Esophagus mucosa (tissue), 1 donor: ENCODE measurements at regions not wholly inside any gene's neighbourhood (a gene's known extent, or its start where the extent isn't known, plus 50 kb on each side); places are given as distances from the start of the nearest gene placed in this dataset.
"Not testable (repeated sequence)": the region's sequence is repeated elsewhere in the genome, so short reads cannot be mapped to it uniquely, and the experiment has no call there.

ENCODE experiments used
- ATAC-seq: fragments of 200-7000 bp; cut with Tn5 transposase; one replicate; pipeline ENCODE4 v1.9.1; 2020
- donor health status: DM: yes; HTN: yes; CAD: no.

DNA sequence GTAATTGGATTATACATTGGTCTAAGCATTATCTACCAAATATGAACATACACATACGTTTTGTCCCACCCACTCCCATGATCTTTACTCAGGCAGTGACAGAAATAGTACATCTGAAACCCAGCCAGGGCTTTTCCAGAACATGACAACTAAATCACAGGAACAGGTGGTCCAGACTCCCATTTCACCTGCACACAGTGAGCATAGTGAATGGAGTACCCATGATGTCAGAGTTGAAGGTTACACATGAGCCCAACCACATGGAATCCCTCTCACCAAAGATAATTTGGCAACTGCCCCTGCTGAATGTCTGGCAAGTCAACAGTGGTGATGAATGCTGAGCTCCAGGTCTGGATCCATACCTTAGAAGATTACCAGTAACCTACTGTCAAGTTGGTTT is 411.9 kb upstream of the LUZP2 start:
- no peak for ATAC-seq

DNA sequence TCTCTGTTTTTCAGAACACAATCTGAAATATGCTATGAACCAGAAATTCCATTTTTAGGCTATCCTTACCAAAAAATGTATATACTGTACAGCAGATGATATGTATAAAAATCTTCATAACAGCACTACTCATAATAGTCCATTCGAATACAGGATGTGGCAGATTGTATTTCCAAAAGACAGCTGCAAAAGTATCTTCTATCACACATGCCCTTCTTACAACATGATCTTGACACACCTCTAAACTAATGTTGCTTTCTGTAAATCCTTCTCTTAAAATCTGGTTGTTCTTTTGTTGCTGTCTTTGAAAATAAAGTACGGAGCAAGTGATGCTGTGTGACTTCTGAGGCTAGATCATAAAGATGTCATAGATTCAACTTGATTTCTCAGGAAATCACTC is 409.9 kb upstream of the LUZP2 start:
- no peak for ATAC-seq

DNA sequence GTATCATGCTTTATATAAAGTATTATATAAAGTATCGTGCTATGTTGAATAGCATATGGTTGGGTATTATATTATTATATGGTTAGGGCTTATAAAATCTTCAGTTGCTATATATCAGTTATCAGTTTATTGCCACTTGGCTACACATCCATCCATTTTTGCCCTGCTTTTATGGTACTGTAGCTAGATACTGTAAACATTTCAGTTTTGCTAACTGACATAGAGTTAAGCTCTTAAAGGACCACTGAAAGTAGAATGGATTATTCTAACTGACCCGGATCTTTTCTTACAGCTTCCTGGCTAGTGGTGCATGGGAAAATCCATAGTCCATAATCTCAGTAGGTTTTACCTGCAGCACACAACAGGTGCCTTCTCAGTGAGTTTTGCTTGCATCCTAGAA is 405.3 kb upstream of the LUZP2 start:
- no peak for ATAC-seq

DNA sequence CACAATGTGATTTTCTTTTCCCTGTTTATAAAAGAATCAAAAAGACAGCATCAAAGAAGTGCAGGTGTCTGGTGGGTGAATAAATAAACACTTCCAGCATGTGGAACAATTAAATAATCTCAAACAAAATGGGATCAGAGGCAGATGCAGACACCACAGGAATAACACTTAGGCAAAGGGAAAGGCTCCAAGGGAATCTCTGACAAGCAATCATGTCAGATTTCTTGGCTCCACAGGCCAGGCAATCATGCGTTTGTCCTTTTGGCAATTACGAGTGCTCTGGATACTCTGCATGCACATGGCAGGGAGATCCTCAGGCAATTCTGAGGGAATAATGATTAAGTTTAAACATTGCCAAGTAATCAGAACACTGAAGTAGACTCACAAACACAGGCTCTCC is 403.5 kb upstream of the LUZP2 start:
- no peak for ATAC-seq

DNA sequence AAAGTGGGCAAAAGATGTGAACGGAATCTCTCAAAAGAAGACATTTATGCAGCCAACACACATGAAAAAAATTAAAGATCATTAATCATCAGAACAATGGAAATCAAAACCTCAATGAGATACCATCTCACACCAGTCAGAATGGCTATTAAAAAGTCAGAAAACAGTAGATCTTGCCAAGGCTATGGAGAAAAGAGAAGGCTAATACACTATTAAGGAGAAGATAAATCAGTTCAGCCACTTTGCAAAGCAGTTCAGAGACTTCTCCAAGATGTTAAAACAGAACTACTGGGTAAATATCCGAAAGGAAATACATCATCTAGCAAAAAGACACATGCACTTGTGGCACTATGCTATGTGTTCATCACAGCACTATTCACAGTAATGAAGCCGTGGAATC is 388.2 kb upstream of the LUZP2 start:
- ATAC-seq, result no peak

DNA sequence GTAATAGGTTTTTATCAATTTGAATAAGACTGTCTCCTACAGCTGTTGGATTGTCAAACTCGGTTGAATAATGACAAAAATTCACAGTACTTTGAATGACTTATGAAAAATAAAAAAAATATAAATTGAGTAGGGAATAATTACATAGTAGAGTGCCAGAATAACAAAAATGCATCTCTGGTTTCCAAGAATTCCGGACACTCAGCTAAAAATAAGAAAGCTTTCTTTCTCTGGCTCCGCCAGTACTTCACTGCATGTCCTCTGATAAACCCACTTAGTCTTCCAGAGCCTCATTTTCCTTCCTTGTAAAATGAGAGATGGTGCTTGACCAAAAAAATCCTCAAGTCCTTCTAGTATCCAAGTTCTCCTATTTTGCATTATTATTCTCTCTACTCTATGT is 374.6 kb upstream of the LUZP2 start:
- no peak for ATAC-seq

DNA sequence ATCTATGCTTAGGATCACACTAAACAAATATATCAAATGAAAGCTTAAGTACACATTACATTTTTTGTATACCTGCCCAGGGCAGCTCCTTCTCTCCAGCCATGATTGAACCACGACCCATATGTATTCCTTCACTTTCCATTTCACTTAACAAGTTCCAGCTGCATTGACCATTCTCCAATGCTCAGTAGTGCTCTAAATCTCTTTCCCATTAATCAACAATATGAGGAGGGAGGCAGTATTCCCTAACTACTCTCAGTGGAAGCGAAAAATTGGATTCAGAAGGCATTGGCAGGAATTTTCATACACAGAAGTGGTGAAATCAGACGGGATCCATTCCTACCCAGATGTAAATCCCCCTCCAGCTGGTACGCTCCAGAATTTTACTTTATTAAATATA is 372.0 kb upstream of the LUZP2 start:
- ATAC-seq, result no peak

DNA sequence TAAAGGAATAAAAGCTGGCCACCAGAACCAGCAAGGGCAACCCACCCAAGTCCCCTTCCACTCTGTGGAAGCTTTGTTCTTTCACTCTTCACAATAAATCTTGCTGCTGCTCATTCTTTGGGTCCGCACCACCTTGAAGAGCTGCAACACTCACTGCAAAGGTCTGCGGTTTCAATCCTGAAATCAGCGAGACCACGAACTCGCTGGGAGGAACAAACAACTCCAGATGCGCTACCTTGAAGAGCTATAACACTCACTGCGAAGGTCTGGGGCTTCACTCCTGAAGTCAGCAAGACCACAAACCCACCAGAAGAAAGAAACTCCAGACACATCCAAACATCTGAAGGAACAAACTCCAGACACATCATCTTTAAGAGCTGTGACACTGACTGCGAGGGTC is 365.2 kb upstream of the LUZP2 start:
- no peak for ATAC-seq

DNA sequence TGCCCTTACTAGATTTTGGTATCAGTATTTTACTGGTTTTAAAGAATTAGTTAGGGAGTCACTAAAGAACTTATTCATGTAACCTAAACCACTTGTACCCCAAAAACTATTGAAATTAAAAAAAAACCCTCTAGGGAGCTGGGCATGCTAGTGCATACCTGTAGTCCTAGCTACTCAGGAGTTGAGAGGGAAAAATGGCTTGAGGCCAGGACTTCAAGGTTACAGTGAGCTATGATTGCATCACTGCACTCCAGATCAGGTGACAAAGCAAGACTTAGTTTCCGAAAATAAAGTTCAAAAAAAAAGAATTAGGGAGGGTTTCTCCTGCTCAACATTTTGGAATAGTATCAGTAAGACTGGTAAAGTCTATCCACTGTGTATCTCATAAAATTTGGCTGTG is 364.4 kb upstream of the LUZP2 start:
- ATAC-seq, result no peak

DNA sequence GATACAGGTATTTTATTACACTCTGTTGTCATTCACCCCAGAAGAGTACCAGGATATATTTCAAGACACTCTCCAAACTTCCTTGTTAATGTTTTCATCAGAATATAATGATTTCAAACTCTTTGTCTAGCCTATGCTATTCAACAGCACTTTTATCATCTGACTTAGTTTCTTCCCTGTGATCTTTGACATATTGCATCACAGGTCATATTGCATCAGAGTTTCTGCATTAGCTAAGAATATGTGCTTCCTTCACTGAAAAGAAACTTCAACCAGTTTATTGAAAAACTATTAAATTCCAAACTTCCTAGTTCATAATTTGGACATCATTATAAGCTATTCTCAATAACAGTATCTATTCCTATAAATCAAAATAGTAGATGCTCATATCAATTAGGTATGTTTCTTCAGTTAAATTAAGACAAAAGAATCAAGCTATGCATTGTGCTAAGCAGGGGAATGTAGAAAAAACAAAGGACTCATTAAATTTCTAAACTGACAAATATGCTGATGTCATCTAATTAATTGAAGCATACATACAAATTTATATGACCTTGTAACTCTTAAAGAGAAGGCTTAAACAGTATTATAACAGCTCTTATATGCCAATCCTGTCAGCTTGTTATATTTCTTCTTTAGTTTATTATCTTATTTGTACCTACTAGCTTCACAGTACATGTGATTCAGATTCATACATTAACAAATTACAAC is 361.8 kb upstream of the LUZP2 start:
- no peak for ATAC-seq

DNA sequence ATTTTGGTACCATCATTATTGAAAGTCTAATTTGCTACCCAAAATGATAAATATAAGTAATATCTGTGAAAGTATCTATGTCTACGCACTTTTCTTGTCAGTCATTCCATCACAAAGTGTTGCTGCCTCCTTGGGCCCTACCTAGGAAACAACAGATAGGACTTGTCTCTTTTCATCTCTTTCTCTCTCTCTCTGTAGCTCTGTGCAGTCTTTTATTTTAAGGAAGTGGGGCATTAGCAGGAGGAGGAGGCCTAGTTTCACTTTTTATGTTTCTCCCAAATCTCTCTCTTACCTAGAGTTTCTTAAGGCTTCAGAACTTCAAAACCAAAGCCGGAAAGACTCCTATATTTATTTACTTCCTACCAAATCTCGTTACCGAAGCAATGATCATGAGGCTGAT is 354.8 kb upstream of the LUZP2 start:
- ATAC-seq, result no peak

DNA sequence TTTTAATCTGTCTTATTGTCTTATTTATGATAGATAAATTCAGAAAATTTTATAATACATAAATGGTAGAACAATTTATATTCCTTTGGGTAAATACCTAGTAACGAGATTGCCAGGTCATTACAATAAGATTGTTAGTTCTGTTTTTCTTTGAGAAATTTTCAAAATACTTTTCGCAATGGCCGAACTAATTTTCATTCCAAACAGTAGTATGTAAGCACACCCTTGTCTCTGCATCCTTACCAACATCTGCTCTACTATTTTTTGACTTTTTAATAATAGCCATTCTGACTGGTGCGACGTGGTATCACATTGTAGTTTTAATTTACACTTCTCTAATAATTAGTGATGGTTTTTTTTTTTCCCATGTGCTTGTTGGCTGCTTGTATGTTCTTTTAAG is 351.4 kb upstream of the LUZP2 start:
- no peak for ATAC-seq

DNA sequence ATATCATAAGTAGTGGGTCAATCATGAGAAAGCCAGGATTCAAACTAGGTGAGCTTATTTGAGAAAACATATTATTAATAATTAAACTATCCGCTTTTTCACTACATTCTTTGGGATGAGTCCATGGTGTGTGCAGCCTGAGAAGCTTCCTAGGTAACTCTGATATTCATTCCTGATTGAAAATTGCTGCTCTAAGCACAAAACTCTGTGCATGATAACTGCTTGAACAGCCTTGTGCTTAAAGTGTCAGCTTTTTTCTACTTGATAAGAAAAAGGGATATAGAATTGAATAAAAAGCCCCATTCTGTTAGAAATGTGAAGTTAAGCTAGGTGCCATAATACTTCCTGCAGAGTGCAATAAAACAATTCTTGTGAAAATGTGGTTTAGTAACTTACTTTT is 343.5 kb upstream of the LUZP2 start:
- no peak for ATAC-seq

DNA sequence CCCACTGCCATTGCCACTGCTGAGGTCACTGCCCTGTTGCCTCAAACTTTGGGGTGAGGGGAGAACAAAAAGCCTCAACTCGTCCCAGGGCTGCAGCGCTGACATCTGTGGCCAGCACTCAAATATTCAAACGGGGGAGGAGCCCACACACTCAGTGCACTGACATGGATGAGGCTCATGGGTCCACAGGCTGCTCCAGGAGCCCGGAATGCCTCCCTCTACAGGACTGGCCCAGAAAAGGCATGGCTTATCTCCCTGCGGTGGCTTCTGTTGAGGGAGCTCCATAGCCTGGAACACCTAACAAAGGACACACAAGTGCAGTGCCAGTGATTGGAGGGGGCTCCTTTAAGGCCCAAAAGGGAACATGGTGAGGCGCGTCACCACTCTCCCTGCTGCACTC is 341.1 kb upstream of the LUZP2 start:
- ATAC-seq, result no peak

DNA sequence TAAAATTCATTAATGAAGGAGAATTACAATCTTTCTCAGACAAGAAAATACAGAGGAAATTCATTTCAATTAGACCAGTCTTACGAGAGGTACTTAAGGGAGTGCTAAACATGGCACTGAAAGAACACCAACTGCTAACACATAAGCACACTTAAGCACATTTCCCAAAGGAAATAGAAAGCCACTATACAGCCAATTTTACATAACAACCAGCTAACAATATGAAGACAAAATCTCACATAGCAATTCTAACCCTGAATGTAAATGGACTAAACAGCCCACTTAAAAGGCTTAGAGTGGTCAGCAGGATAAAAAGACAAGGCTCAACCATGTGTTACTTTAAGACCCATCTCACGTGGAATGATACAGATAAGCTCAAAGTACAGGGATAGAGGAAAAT is 339.5 kb upstream of the LUZP2 start:
- ATAC-seq, result no peak

DNA sequence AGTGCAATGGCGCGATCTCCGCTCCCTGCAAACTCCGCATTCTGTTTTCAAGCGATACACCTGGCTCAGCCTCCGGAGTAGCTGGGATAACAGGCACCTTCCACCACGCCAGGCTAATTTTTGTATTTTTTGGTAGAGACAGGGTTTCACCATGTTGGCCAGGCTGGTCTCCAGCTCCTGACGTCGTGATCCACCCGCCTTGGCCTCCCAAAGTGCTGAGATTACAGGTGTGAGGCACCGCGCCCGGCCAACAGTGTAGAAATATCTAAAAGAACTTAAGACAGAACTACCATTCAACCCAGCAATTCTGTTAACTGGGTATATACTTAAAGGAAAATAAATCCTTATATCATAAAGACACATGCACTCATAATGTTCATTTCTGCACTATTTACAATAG is 335.3 kb upstream of the LUZP2 start:
- ATAC-seq, result no peak

DNA sequence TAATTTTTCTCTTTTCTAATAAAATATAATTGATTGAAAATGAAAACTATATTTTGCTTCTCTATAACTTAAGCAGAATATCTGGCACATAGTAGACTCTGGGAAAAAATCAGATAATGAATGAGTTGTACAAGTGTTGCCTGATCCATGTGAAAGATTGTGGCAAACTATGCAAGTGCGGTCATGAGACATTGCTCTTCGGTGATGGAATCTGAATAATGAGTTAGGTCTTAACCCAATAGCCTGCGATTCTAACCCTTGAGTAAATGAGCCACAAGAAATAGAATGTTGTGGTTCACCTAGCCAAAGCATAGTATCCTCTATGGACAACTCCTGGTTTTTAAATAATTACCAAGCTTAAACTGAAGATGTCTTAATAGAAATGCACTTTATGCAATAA is 333.7 kb upstream of the LUZP2 start:
- ATAC-seq, result no peak

DNA sequence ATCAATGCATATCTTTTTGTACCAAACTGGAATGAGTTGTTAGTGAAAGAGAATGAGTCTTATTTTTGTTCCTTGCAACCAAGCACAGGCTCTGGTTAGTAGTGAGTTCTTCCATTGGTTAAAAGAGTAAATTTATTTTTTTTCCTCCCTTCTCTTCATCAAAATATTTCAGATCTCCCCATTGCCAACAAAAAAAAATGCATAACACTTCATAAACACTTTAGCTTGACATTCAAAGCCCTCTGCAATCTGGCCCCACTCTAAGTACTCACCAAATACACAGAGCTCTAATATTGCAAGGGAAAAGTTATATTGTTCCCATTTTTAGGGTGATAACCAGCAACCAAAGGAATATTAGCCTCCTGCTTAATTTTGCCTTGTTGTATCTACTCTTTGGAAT is 333.0 kb upstream of the LUZP2 start:
- no peak for ATAC-seq

DNA sequence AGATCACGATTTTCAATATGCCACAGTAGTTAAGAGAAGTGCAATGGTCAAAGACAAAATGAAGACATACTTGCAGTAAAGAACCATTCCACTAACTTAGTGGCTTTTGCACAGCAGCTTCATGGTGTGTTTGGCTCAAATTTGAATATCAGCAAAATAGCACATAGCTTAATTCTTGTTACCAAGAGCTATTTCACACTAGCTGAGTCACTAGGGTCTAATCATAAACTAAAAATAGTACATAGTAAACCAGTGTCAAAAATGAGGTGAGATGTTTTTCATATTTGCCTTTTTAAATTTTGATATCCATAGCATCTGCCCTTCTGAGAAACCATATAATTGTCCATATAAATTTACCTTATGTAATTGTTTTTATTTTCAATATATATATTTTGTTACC is 325.0 kb upstream of the LUZP2 start:
- no peak for ATAC-seq

DNA sequence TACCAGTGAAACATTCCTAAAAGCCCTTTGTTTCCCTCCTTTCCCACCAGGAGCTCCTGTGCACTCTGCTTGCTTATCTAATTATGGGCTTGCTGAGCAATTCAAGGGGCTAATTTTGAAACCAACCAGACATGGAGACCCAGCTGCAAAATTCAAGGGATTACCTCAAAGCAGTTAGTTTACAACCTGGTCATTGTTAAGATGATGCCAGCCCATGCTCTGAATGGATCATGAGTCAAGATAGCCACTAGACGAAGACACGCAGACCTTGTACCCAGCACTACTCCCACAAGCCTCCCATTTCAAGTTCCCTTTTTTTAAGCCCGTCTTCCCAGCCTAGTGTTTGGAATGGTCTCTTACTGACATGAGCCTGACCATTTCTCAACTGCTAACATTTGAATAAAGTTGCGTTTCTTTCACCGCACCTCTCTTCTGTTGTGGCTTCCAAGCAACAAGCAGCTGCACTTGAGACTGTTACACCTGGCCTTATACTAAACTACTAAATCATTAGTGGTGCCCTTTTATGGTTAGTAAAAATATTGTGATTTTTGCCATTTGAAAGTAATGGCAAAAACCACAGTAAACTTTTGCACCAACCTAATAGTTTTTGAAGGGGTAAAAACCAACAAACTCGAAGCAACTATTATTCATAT is 315.3 kb upstream of the LUZP2 start:
- ATAC-seq, result no peak

DNA sequence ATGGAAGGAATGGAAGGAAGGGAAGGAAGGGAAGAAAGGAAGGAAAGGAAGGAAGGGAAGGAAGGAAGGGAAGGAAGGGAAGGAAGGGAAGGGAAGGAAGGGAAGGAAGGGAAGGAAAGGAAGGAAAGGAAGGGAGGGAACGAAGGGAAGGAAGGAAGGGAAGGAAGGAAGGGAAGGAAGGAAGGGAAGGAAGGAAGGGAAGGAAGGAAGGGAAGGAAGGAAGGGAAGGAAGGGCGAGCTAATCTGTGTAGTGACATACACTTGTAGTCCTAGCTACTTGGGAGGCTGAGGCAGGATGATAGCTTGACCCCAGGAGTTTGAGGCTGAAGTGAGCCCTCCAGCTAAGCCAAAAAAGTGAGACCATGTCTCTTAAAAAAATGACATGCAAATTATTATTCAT is 311.3 kb upstream of the LUZP2 start:
- ATAC-seq, result not testable (repeated sequence)

DNA sequence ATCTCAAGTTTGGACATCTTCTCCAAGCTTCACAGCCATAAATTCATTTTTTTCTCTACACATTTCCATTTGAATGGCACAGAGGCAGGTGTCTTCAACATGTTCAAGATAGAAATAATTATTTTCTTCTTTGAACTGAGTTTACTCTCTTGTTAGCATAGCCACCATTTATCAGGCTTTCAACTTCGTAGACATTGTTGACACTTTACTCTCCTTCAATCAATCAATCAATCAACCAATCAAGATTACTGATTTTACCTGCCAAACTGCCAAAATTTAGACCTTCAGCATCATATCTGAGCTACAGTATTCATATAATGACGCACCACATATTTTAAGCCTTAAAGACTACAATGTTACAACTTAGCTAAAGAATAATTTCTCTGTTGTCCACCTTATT is 300.1 kb upstream of the LUZP2 start:
- ATAC-seq, result no peak

DNA sequence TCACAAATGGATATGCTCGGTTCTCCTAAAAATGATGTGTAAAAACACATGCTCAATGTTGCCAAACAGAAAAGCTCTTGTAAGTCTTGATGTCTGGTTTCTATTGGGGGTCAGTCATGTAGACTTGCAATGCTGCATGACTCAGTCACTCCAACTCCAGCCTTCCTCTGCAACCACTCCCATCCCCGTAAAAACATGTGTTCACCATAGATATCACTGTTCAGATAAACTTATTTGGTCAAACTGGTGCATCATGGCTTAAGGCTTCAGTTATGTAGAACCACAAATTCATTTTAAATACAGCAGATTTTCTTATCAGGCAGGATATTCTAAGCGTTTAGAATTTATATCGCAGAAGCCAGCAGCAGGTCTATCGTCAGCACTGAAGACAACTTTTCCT is 298.4 kb upstream of the LUZP2 start:
- no peak for ATAC-seq

DNA sequence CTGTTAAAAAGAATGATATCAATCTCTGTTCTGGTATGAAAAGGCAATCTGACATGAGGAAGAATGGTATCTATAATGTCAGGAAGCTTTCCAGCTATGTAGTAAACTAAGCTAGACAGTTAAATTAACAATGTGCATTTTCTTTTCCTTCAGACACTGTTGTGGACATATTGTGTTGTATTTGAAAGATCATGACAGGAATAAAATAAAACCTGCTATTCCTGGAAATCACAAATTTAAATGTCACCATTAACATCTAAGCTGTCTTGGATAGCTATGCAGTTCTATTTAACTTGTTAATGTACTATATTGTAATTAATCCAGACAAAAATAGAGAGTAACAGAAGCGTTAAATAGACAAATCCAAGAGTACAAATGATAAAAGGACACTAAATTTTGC is 297.4 kb upstream of the LUZP2 start:
- no peak for ATAC-seq

DNA sequence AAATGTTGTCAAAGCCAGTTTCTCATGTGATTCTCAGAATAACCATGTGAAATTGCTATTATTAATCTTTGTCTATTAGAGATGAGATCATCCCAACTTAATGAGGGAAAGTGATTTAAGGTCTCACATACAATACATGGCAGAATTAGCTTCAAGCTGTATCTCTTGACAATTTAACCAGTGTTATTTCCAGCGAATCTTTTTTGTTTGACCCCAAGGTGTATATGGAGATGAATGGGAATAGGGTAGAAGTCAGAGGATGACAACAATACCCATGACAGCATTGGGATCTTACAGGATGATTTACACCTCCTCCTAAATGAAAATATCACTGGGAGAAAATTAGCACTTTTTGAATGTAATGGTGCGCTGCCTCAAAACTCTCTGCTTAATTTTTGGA is 290.8 kb upstream of the LUZP2 start:
- ATAC-seq, result no peak
